ENCODE measurements at regions not wholly inside any gene's neighbourhood (a gene's known extent, or its start where the extent isn't known, plus 50 kb on each side); places are given as distances from the start of the nearest gene placed in this dataset.

- no peaks in the 10 kb centered on the region for H3K4me1 ChIP-seq (ENCODE audit: low read length)
- no peaks in the 10 kb centered on the region for H4K20me1 ChIP-seq (ENCODE audit: insufficient read depth, low read depth, low read length)
- no peaks in the 10 kb centered on the region for H3K79me2 ChIP-seq (ENCODE audit: low read length)
- H2AFZ ChIP-seq (ENCODE audit: low read length): no peak overlapping the region
- no peaks in the 10 kb centered on the region for H3K36me3 ChIP-seq (ENCODE audit: insufficient read depth, low read length)
- no peaks in the 10 kb centered on the region for H3K27me3 ChIP-seq (ENCODE audit: low read length)
- no peak overlapping the region for H3K4me3 ChIP-seq (ENCODE audit: low read length)
- no peak overlapping the region for H3K4me2 ChIP-seq (ENCODE audit: low read depth, low read length, poor library complexity, severe bottlenecking)
- DNase-seq: no peak
- H3K9ac ChIP-seq (ENCODE audit: low read length): no peak overlapping the region
- no peaks in the 10 kb centered on the region for H3K9me2 ChIP-seq (replicated peaks; ENCODE audit: insufficient read depth, low read length)
- H3K27ac ChIP-seq (ENCODE audit: low read length): no peak overlapping the region
- no peaks in the 10 kb centered on the region for H3K9me3 ChIP-seq (ENCODE audit: low read length)
These were observed 88.8 kb upstream of the CALM2 start for GRCh38 chr2:47265158-47265557.

- no peak overlapping the region for H2AFZ ChIP-seq (ENCODE audit: low read length)
- no peaks in the 10 kb centered on the region for H3K36me3 ChIP-seq (ENCODE audit: insufficient read depth, low read length)
- H3K27ac ChIP-seq (ENCODE audit: low read length): no peak overlapping the region
- no peaks in the 10 kb centered on the region for H3K4me1 ChIP-seq (ENCODE audit: low read length)
- no peaks in the 10 kb centered on the region for H4K20me1 ChIP-seq (ENCODE audit: insufficient read depth, low read depth, low read length)
- H3K79me2 ChIP-seq (ENCODE audit: low read length): no peaks in the 10 kb centered on the region
- H3K9me3 ChIP-seq (ENCODE audit: low read length): no peaks in the 10 kb centered on the region
- no peak overlapping the region for H3K4me2 ChIP-seq (ENCODE audit: low read depth, low read length, poor library complexity, severe bottlenecking)
- no peak overlapping the region for H3K4me3 ChIP-seq (ENCODE audit: low read length)
- H3K27me3 ChIP-seq (ENCODE audit: low read length): no peaks in the 10 kb centered on the region
- H3K9me2 ChIP-seq (replicated peaks; ENCODE audit: insufficient read depth, low read length): no peaks in the 10 kb centered on the region
- no peak for DNase-seq
- H3K9ac ChIP-seq (ENCODE audit: low read length): no peak overlapping the region
These were observed 88.4 kb upstream of the CALM2 start for GRCh38 chr2:47264686-47265085.

GRCh38 chr2:47264143-47264542 lies 87.8 kb upstream of the CALM2 start:
- H2AFZ ChIP-seq (ENCODE audit: low read length): no peak overlapping the region
- no peaks in the 10 kb centered on the region for H3K36me3 ChIP-seq (ENCODE audit: insufficient read depth, low read length)
- H3K4me2 ChIP-seq (ENCODE audit: low read depth, low read length, poor library complexity, severe bottlenecking): no peak overlapping the region
- DNase-seq: peak; percentile 59
- H3K4me3 ChIP-seq (ENCODE audit: low read length): no peak overlapping the region
- H3K79me2 ChIP-seq (ENCODE audit: low read length): no peaks in the 10 kb centered on the region
- no peaks in the 10 kb centered on the region for H4K20me1 ChIP-seq (ENCODE audit: insufficient read depth, low read depth, low read length)
- no peak overlapping the region for H3K27ac ChIP-seq (ENCODE audit: low read length)
- H3K9me3 ChIP-seq (ENCODE audit: low read length): no peaks in the 10 kb centered on the region
- no peaks in the 10 kb centered on the region for H3K27me3 ChIP-seq (ENCODE audit: low read length)
- H3K9ac ChIP-seq (ENCODE audit: low read length): no peak overlapping the region
- H3K4me1 ChIP-seq (ENCODE audit: low read length): no peaks in the 10 kb centered on the region
- no peaks in the 10 kb centered on the region for H3K9me2 ChIP-seq (replicated peaks; ENCODE audit: insufficient read depth, low read length)

GRCh38 chr2:47262657-47263056 lies 86.3 kb upstream of the CALM2 start:
- DNase-seq: no peak
- Histone ChIP-seq H2AFZ (ENCODE audit: low read length) (no peak overlapping the region), H4K20me1 (ENCODE audit: insufficient read depth, low read depth, low read length) (no peaks in the 10 kb centered on the region), H3K4me3 (ENCODE audit: low read length) (no peak overlapping the region), H3K27ac (ENCODE audit: low read length) (no peak overlapping the region), H3K4me2 (ENCODE audit: low read depth, low read length, poor library complexity, severe bottlenecking) (no peak overlapping the region), H3K9me3 (ENCODE audit: low read length) (no peaks in the 10 kb centered on the region), H3K79me2 (ENCODE audit: low read length) (no peaks in the 10 kb centered on the region), H3K36me3 (ENCODE audit: insufficient read depth, low read length) (no peaks in the 10 kb centered on the region), H3K27me3 (ENCODE audit: low read length) (no peaks in the 10 kb centered on the region), H3K4me1 (ENCODE audit: low read length) (no peaks in the 10 kb centered on the region), H3K9ac (ENCODE audit: low read length) (no peak overlapping the region), H3K9me2 (replicated peaks; ENCODE audit: insufficient read depth, low read length) (no peaks in the 10 kb centered on the region)

- no peak for DNase-seq
- no peak overlapping the region for H3K4me3 ChIP-seq (ENCODE audit: low read length)
- H3K79me2 ChIP-seq (ENCODE audit: low read length): no peaks in the 10 kb centered on the region
- no peaks in the 10 kb centered on the region for H3K9me2 ChIP-seq (replicated peaks; ENCODE audit: insufficient read depth, low read length)
- no peaks in the 10 kb centered on the region for H3K4me1 ChIP-seq (ENCODE audit: low read length)
- H3K9ac ChIP-seq (ENCODE audit: low read length): no peak overlapping the region
- no peaks in the 10 kb centered on the region for H4K20me1 ChIP-seq (ENCODE audit: insufficient read depth, low read depth, low read length)
- no peak overlapping the region for H3K4me2 ChIP-seq (ENCODE audit: low read depth, low read length, poor library complexity, severe bottlenecking)
- no peaks in the 10 kb centered on the region for H3K36me3 ChIP-seq (ENCODE audit: insufficient read depth, low read length)
- no peaks in the 10 kb centered on the region for H3K27me3 ChIP-seq (ENCODE audit: low read length)
- no peak overlapping the region for H3K27ac ChIP-seq (ENCODE audit: low read length)
- H2AFZ ChIP-seq (ENCODE audit: low read length): no peak overlapping the region
- H3K9me3 ChIP-seq (ENCODE audit: low read length): no peaks in the 10 kb centered on the region
These were observed 84.7 kb upstream of the CALM2 start for GRCh38 chr2:47260971-47261370.

GRCh38 chr2:47259829-47260228 lies 83.5 kb upstream of the CALM2 start:
- H3K27me3 ChIP-seq (ENCODE audit: low read length): no peaks in the 10 kb centered on the region
- no peaks in the 10 kb centered on the region for H3K4me1 ChIP-seq (ENCODE audit: low read length)
- H3K4me3 ChIP-seq (ENCODE audit: low read length): no peak overlapping the region
- H4K20me1 ChIP-seq (ENCODE audit: insufficient read depth, low read depth, low read length): no peaks in the 10 kb centered on the region
- no peak overlapping the region for H3K4me2 ChIP-seq (ENCODE audit: low read depth, low read length, poor library complexity, severe bottlenecking)
- H3K36me3 ChIP-seq (ENCODE audit: insufficient read depth, low read length): no peaks in the 10 kb centered on the region
- H3K9ac ChIP-seq (ENCODE audit: low read length): no peak overlapping the region
- H3K79me2 ChIP-seq (ENCODE audit: low read length): no peaks in the 10 kb centered on the region
- no peaks in the 10 kb centered on the region for H3K9me2 ChIP-seq (replicated peaks; ENCODE audit: insufficient read depth, low read length)
- no peak overlapping the region for H3K27ac ChIP-seq (ENCODE audit: low read length)
- DNase-seq: no peak
- no peaks in the 10 kb centered on the region for H3K9me3 ChIP-seq (ENCODE audit: low read length)
- no peak overlapping the region for H2AFZ ChIP-seq (ENCODE audit: low read length)

- Histone ChIP-seq H3K4me1 (ENCODE audit: low read length) (no peaks in the 10 kb centered on the region), H2AFZ (ENCODE audit: low read length) (no peak overlapping the region), H3K4me2 (ENCODE audit: low read depth, low read length, poor library complexity, severe bottlenecking) (no peak overlapping the region)
These were observed 81.6 kb upstream of the CALM2 start for GRCh38 chr2:47257946-47258348.

GRCh38 chr2:47256416-47257087 lies 80.2 kb upstream of the CALM2 start:
- DNase-seq: no peak
- no peak overlapping the region for H3K4me2 ChIP-seq (ENCODE audit: low read depth, low read length, poor library complexity, severe bottlenecking)
- no peak overlapping the region for H3K27ac ChIP-seq (ENCODE audit: low read length)
- no peaks in the 10 kb centered on the region for H4K20me1 ChIP-seq (ENCODE audit: insufficient read depth, low read depth, low read length)
- no peak overlapping the region for H3K9ac ChIP-seq (ENCODE audit: low read length)
- no peaks in the 10 kb centered on the region for H3K79me2 ChIP-seq (ENCODE audit: low read length)
- H3K27me3 ChIP-seq (ENCODE audit: low read length): no peaks in the 10 kb centered on the region
- no peak overlapping the region for H3K4me3 ChIP-seq (ENCODE audit: low read length)
- H2AFZ ChIP-seq (ENCODE audit: low read length): no peak overlapping the region
- no peaks in the 10 kb centered on the region for H3K9me2 ChIP-seq (replicated peaks; ENCODE audit: insufficient read depth, low read length)
- H3K36me3 ChIP-seq (ENCODE audit: insufficient read depth, low read length): no peaks in the 10 kb centered on the region
- no peaks in the 10 kb centered on the region for H3K4me1 ChIP-seq (ENCODE audit: low read length)
- no peaks in the 10 kb centered on the region for H3K9me3 ChIP-seq (ENCODE audit: low read length)

More at GRCh38 chr2:47257946-47258348, 81.6 kb upstream of the CALM2 start:
- no peaks in the 10 kb centered on the region for H4K20me1 ChIP-seq (ENCODE audit: insufficient read depth, low read depth, low read length)
- H3K79me2 ChIP-seq (ENCODE audit: low read length): no peaks in the 10 kb centered on the region
- H3K27ac ChIP-seq (ENCODE audit: low read length): no peak overlapping the region
- H3K9ac ChIP-seq (ENCODE audit: low read length): no peak overlapping the region
- no peaks in the 10 kb centered on the region for H3K36me3 ChIP-seq (ENCODE audit: insufficient read depth, low read length)
- no peaks in the 10 kb centered on the region for H3K27me3 ChIP-seq (ENCODE audit: low read length)
- H3K9me2 ChIP-seq (replicated peaks; ENCODE audit: insufficient read depth, low read length): no peaks in the 10 kb centered on the region
- H3K9me3 ChIP-seq (ENCODE audit: low read length): no peaks in the 10 kb centered on the region
- DNase-seq: no peak
- no peak overlapping the region for H3K4me3 ChIP-seq (ENCODE audit: low read length)
